GM18499 (cell line): ENCODE measurements at regions not wholly inside any gene's neighbourhood (a gene's known extent, or its start where the extent isn't known, plus 50 kb on each side); places are given as distances from the start of the nearest gene placed in this dataset.
A peak's percentile ranks its signal among the peaks of the same experiment; 100 is the strongest.

Source experiments
- ATAC-seq: cut with Tn5 transposase; IDR thresholded peaks from one replicate; pipeline ENCODE4 v1.9.1; 2021; ENCODE audit warnings: moderate number of reproducible peaks; ENCODE audit not compliant: insufficient read depth, unreplicated experiment

DNA sequence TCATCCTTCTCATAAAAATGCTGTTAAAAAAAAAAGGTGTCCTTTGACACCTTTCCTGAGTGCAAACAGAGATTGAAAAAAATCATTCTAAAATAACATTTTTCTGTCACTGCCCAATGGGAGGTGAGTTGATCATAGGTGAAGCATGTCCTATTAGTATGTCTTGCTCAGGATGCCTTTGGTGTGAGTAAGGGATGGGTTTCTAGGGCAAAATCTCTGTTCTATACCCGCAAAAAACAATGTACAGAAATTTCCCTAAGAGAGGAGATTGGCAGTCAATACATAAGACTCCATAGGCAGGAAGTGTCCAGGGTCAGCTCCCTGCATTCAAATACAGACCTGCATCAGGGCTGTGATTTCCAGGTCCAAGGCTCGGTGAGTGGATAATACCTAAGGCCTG, 195.2 kb downstream of the DAD1 start:
- no peak for ATAC-seq

DNA sequence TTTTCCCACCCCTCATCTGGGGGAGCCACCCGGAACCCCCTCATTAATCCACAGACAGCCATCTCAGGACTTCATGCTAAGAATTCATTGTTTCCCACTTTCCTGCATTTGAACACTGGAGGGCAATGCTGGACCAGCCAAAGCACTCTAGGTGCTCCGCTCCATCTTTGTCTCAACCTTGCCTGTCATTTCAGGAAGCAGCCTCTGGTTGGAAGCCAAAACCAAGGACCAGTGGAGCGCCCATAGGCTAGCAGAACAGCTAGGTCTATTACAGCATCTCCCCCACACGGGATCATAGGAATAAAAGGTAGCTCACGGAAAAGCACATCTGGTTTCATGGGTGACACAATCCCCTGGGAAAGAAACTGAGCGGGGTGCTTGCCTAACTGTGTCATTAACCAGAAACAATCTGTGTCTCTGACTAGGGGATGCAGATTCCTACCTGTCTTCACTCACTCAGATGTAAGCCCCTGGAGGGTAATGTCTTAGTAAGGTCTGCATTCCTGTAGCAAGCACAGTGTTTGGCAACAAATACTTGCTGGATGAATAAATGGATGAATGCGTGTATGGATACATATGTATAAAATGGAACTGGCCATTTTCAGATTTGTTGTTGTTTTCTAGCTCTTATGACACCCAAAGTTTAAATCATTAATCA, 197.0 kb downstream of the DAD1 start:
- ATAC-seq = no peak

DNA sequence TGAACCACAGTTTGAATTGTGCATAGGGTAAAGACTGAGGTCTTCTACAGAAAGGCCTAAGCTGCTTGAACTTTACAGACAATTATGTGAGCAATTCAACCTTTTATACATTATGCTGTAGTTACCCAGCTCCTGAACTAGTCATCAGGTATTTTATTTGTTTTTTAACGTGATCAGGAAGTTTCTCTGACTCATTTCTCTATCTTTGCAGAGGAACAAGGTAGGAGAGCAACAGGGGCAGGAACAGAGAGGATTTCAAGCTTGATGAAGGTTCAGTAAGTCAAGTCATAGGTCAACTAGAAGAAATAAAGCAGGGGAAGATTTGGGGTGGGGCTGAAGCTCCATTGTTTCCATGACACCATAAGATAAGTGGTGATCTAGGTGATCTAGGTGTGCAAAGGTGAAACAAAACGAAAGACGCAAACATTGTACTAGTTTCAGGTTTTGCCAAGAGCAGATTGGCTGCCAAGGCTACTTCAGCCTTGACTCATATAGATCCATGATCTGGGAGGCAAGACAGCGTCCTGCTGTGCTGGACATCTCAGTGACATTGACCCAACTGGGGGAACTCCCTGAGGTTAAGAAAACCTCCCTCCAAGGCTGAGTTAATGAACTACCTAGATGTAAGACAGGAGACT, 198.1 kb downstream of the DAD1 start:
- peak; percentile 43 for ATAC-seq

DNA sequence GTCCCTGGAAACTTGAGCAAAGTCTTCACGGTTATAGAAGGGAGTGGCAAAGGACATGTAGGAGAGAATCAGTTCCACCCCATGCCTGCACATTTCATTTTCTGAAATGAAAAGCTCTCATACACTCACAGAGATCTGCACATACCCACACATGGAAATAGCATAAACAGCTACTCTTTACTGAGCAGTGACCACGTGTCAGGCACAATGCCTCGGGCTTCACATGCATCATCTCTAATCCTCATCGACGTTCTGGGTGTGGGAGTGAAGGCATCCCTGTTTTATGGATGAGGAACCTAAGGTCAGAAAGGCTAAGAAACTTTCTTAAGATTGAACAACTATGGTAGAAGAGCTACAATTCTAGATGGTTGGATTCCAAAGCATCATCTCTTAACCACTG, 198.8 kb downstream of the DAD1 start:
- ATAC-seq = no peak

GRCh38 chr14:22388669-22389595, 200.1 kb downstream of the DAD1 start:
- ATAC-seq = no peak

DNA sequence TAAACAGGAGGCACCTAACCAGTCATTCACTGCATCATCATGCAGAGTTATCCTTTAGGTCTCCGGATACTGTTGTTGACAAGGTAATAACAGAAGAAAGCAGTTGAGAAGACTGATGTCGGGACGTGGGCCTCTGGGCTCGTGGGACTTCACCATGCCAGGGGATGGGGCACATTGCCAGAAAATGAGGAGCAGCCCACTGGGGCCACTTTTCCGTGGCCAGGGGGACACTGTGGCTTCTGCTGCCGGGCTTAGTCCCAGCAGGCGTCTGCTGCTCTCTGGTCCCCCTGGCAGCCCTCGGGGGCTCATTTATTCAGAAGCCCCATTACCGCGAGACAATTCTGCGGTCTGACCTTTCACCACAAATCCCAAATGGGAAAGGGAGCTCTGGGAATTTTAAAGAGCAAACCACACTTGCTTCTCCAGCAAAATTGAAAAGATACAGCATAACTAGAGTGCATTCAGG, 201.2 kb downstream of the DAD1 start:
- ATAC-seq = no peak

GRCh38 chr14:22386924-22387775, 201.9 kb downstream of the DAD1 start:
- no peak for ATAC-seq

GRCh38 chr14:22384974-22385526, 204.0 kb downstream of the DAD1 start:
- no peak for ATAC-seq

DNA sequence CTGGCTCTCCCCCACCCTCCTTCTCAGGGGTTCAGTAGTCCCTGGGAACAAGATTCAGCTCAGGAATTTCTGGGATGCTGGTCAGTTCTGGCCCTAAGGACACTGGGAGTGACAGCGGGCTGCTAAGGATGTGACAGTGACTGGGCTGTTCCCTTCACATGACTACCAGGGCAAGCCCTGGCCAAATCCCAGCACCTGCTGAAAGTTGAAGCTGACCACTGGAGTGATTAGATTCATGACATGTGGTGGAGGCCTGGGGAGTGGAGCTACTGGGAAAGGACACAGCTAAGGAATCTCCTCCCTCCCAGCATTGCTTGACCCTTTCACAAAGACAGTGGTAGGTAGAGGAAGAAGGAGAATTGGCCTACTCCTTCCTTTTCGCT, 204.9 kb downstream of the DAD1 start:
- no peak for ATAC-seq

- no peak for ATAC-seq
Observed at GRCh38 chr14:22383515-22384166, 205.4 kb downstream of the DAD1 start.

DNA sequence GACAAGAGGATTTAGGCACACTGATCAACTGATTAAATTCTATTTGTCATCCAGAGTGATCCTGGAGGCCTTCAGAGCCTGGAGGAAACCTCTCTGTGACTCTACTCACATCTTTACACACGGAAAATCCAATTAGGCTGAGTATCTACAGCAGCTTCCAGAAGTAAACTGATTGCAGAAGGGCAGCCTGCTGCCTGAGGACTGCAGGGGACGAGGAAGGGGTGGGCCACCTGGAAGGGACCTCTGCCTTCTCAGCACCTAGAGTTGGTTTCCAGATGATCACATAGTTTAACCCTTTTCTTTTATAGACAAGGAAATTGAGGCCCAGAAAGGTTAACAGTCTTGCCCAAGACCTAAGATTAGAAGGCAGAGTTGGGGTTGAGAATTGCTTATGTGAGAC, 206.1 kb downstream of the DAD1 start:
- ATAC-seq = no peak

DNA sequence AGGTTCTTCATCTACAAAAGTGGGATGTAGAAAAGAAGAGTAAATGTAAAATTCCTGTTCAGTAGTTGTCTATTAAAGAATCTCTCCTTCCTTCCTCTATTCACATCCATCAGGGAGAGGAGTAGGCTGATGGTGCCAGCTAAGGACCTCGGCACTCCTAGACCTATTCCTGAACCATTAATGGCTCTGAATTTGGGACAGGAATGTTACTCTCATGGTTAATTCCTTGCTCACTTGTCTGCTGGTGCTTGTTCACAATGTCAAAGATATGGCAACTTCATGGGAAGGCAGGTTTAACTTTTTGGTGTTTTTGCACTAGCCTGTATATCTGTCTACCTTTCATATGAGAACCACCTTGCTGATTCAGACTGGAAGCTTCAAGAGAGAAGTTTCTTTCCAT, 206.6 kb downstream of the DAD1 start:
- no peak for ATAC-seq

DNA sequence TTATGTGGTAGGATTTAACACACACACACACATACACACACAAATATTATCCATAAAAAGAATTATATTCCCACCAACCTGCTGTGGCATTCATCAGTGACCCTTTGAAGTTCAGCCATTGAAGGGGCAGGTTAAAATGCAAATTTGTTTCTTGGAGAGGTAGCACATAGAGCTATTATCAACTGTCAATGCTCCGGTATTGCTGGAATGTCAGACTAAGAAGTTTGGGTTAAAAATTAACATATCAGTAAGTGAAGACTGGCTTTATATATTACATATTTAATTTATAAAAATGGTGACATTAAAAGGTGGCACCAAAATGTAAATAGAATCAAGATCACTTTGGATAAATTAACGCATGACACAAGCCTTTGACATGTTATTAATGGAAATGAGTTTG, 207.3 kb downstream of the DAD1 start:
- ATAC-seq = no peak

GRCh38 chr14:22381408-22381760, 207.6 kb downstream of the DAD1 start:
- no peak for ATAC-seq

GRCh38 chr14:22380571-22381407, 208.2 kb downstream of the DAD1 start:
- ATAC-seq = no peak

- no peak for ATAC-seq
Observed at GRCh38 chr14:22379727-22380126, 209.3 kb downstream of the DAD1 start.

GRCh38 chr14:22378181-22378580, 210.8 kb downstream of the DAD1 start:
- no peak for ATAC-seq

DNA sequence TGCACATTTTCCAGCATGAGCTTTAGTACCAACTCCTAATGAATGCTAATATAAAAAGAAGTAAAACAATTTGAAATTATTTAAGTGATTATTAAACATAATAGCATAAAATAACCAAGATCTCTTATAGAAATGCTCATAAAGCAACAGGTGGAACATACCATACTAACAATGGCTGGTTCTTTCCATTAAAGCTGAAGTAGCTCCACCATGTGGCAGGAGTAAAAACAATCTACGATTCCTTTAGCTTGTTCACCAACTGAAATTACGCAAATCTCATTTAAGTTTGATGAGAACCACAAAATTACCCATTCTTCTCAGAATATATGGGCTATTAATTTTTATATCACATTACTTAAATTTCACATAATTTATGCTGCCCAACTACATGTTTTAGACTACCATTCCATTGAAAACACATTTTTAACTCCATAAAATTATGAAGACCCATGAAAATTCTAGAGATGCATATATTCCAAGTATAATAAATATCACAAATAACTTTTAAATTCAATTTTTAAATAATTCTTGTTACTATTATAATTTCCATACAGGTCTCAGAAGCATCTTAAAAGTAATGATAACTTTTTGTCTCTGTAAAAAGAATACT, 213.6 kb downstream of the DAD1 start:
- no peak for ATAC-seq
